Activated T-cell treated with anti-CD3 and anti-CD28 coated beads for 48 hours (primary cell): ENCODE measurements at regions not wholly inside any gene's neighbourhood (a gene's known extent, or its start where the extent isn't known, plus 50 kb on each side); places are given as distances from the start of the nearest gene placed in this dataset.

Source experiments
- DNase-seq: peaks from one replicate; pipeline ENCODE4 v3.0.0-alpha.2; 2020; ENCODE audit warnings: low read depth

- DNase-seq, result no peak
These were observed 1485.9 kb downstream of the PLA2G4A start for GRCh38 chr1:188314557-188315137.

- DNase-seq, result no peak
These were observed 1489.1 kb downstream of the PLA2G4A start for GRCh38 chr1:188317894-188318293.

GRCh38 chr1:188325211-188325610 is 1496.5 kb downstream of the PLA2G4A start:
- DNase-seq, result no peak

- no peak for DNase-seq
These were observed 1515.2 kb downstream of the PLA2G4A start for GRCh38 chr1:188343914-188344313.

GRCh38 chr1:188350104-188350503 is 1521.4 kb downstream of the PLA2G4A start:
- DNase-seq, result no peak

GRCh38 chr1:188355082-188355481 is 1526.3 kb downstream of the PLA2G4A start:
- no peak for DNase-seq

GRCh38 chr1:188355847-188356246 is 1527.1 kb downstream of the PLA2G4A start:
- no peak for DNase-seq

GRCh38 chr1:188359315-188359714 is 1530.6 kb downstream of the PLA2G4A start:
- DNase-seq, result no peak

GRCh38 chr1:188363943-188364342 is 1535.2 kb downstream of the PLA2G4A start:
- DNase-seq, result no peak

GRCh38 chr1:188364927-188365449 is 1536.2 kb downstream of the PLA2G4A start:
- no peak for DNase-seq

- no peak for DNase-seq
These were observed 1537.1 kb downstream of the PLA2G4A start for GRCh38 chr1:188365874-188366273.

- DNase-seq, result no peak
These were observed 1538.9 kb downstream of the PLA2G4A start for GRCh38 chr1:188367661-188368060.

GRCh38 chr1:188371295-188371806 is 1542.6 kb downstream of the PLA2G4A start:
- DNase-seq, result no peak

GRCh38 chr1:188372821-188373220 is 1544.1 kb downstream of the PLA2G4A start:
- no peak for DNase-seq

GRCh38 chr1:188382851-188383250 is 1554.1 kb downstream of the PLA2G4A start:
- DNase-seq, result no peak

- DNase-seq, result no peak
These were observed 1557.4 kb downstream of the PLA2G4A start for GRCh38 chr1:188386161-188386560.

GRCh38 chr1:188386666-188387065 is 1557.9 kb downstream of the PLA2G4A start:
- no peak for DNase-seq

GRCh38 chr1:188394677-188395076 is 1565.9 kb downstream of the PLA2G4A start:
- DNase-seq, result no peak

- no peak for DNase-seq
These were observed 1568.8 kb downstream of the PLA2G4A start for GRCh38 chr1:188397521-188397920.

- no peak for DNase-seq
These were observed 1574.2 kb downstream of the PLA2G4A start for GRCh38 chr1:188402986-188403385.

GRCh38 chr1:188406636-188407035 is 1577.9 kb downstream of the PLA2G4A start:
- DNase-seq, result no peak

- no peak for DNase-seq
These were observed 1591.4 kb downstream of the PLA2G4A start for GRCh38 chr1:188420177-188420576.

GRCh38 chr1:188423073-188423472 is 1594.3 kb downstream of the PLA2G4A start:
- DNase-seq, result no peak

- DNase-seq, result no peak
These were observed 1595.4 kb downstream of the PLA2G4A start for GRCh38 chr1:188424176-188424575.
